Panc1 (cell line): ENCODE measurements at regions not wholly inside any gene's neighbourhood (a gene's known extent, or its start where the extent isn't known, plus 50 kb on each side); places are given as distances from the start of the nearest gene placed in this dataset.

Experiments
- ATAC-seq: fragments of 200-7000 bp; cut with Tn5 transposase; 2 replicates; pipeline ENCODE4 v1.9.1; 2020; ENCODE audit warnings: mild to moderate bottlenecking, moderate library complexity
- BruUV-seq: library from RNA; stranded (reverse); fragments of 400-500 nt; replicated peaks from 2 replicates; lab custom pipeline; 2021; lab: Mats Ljungman, UMichigan
- CTCF ChIA-PET: fragments of 300-600 bp; sonication (Branson Sonifier 250); formaldehyde crosslinking; loops from one replicate; lab custom pipeline; 2022; ENCODE audit warnings: antibody characterized with exemption; lab: Charles Lee
- POLR2A ChIA-PET: fragments of 300-600 bp; sonication (Branson Sonifier 250); formaldehyde crosslinking; loops from one replicate; lab custom pipeline; 2022; ENCODE audit warnings: antibody characterized with exemption; lab: Charles Lee
- DNase-seq: peaks from one replicate; pipeline ENCODE4 v3.0.0-alpha.2; 2010; ENCODE audit warnings: low read depth, low spot score
- H3K27ac ChIP-seq: 2 replicates; pipeline ENCODE4 v1.5.1; 2011; ENCODE audit warnings: mild to moderate bottlenecking, low read length, inconsistent platforms
- H3K27me3 ChIP-seq: fragments of 200-500 bp; sonication (Bioruptor generic); 2 replicates; pipeline ENCODE4 v1.6.0; 2014; ENCODE audit warnings: low read length, inconsistent platforms; ENCODE audit not compliant: control insufficient read depth, insufficient read depth
- H3K36me3 ChIP-seq: fragments of 200-500 bp; sonication (Bioruptor generic); 2 replicates; pipeline ENCODE4 v1.5.1; 2014; ENCODE audit warnings: inconsistent platforms, mild to moderate bottlenecking, low read length, moderate library complexity; ENCODE audit not compliant: control insufficient read depth, insufficient read depth
- H3K4me1 ChIP-seq: 2 replicates; pipeline ENCODE4 v1.5.1; 2011; ENCODE audit warnings: inconsistent platforms, mild to moderate bottlenecking, low read length, moderate library complexity; ENCODE audit not compliant: control insufficient read depth, insufficient read depth
- H3K4me3 ChIP-seq, 2 experiments: 2 replicates each; pipeline ENCODE4 v1.5.1; 2011 to 2012; ENCODE audit warnings: low read depth in 2 of 2, low read length in 2 of 2, mild to moderate bottlenecking in 2 of 2, inconsistent platforms in 1 of 2, moderate library complexity in 1 of 2
- H3K9me3 ChIP-seq: fragments of 200-500 bp; sonication (Bioruptor generic); 2 replicates; pipeline ENCODE4 v1.5.1; 2014; ENCODE audit warnings: low read depth, mild to moderate bottlenecking, inconsistent platforms, low read length, moderate library complexity; ENCODE audit not compliant: control insufficient read depth, insufficient read depth
- CTCF ChIP-seq: fragments of 450-650 bp; IDR thresholded peaks from 2 replicates; pipeline ENCODE4 v1.5.1; 2017; ENCODE audit warnings: mild to moderate bottlenecking
- POLR2AphosphoS5 ChIP-seq: IDR thresholded peaks from 2 replicates; pipeline ENCODE4 v1.6.1; 2012; ENCODE audit warnings: mild to moderate bottlenecking, low read depth, low read length, moderate library complexity
- REST ChIP-seq, 2 experiments: IDR thresholded peaks; 2 replicates each; pipeline ENCODE4 v1.6.1; 2011 to 2012; ENCODE audit warnings: low read depth in 2 of 2, control low read depth in 1 of 2, low read length in 1 of 2, mild to moderate bottlenecking in 1 of 2, moderate library complexity in 1 of 2; ENCODE audit not compliant: insufficient read depth in 1 of 2
- SIN3A ChIP-seq: IDR thresholded peaks from 2 replicates; pipeline ENCODE4 v1.6.1; 2012; ENCODE audit warnings: low read depth, mild to moderate bottlenecking, low read length, moderate library complexity, borderline replicate concordance; ENCODE audit not compliant: insufficient read depth
- TCF7L2 ChIP-seq: IDR thresholded peaks from 2 replicates; pipeline ENCODE4 v1.6.1; 2011; ENCODE audit warnings: mild to moderate bottlenecking, low read depth, low read length, inconsistent platforms
- in situ Hi-C: cut with HindIII; loops from 2 replicates; pipeline ENCODE4 v1.10.0; 2016; ENCODE audit warnings: low sequenced_read_pairs, low pct_unique_long_range_greater_than_20kb
- intact Hi-C: fragments of 100-400 bp; cut with micrococcal nuclease; formaldehyde crosslinking; loops from one replicate; pipeline ENCODE4 v1.10.0; 2022; ENCODE audit not compliant: unreplicated experiment

GRCh38 chr1:192730198-192730597 is 78.6 kb upstream of the RGS2 start:
- Histone ChIP-seq H3K4me1 (no peaks in the 10 kb centered on the region), H3K36me3 (no peaks in the 10 kb centered on the region), H3K4me3 (no peak overlapping the region), H3K9me3 (no peaks in the 10 kb centered on the region), H3K27ac (no peak overlapping the region), H3K27me3 (no peaks in the 10 kb centered on the region)
- in situ Hi-C loops = no loop called here
- ATAC-seq (no peak), DNase-seq (no peak)
- ChIA-PET POLR2A (no interaction called here), CTCF (no interaction called here)
- TF ChIP-seq POLR2AphosphoS5 (no peak), SIN3A (no peak), TCF7L2 (no peak), CTCF (no peak), REST (IDR thresholded peaks at IDR 0.05; ENCODE audit: insufficient read depth in 1 of 2, low read depth in 2 of 2, low read length in 1 of 2) (no peak)
- BruUV-seq = no TSS peak
- intact Hi-C loops = no loop called here

- TF ChIP-seq REST (IDR thresholded peaks at IDR 0.05; ENCODE audit: insufficient read depth in 1 of 2, low read depth in 2 of 2, low read length in 1 of 2) (no peak), TCF7L2 (no peak), POLR2AphosphoS5 (no peak), CTCF (peak; percentile 28; the same call in 1 of the 2 replicates)
- H3K27ac ChIP-seq = no peak overlapping the region
- BruUV-seq = no TSS peak
- ChIA-PET POLR2A (no interaction called here), CTCF (no interaction called here)
- H3K4me1 ChIP-seq = no peaks in the 10 kb centered on the region
- H3K27me3 ChIP-seq = no peaks in the 10 kb centered on the region
- H3K9me3 ChIP-seq = no peaks in the 10 kb centered on the region
- in situ Hi-C loops = no loop called here
- DNase-seq = no peak
- no peak overlapping the region for H3K4me3 ChIP-seq
- 0 out of 2 replicates have a peak, but pooled peaks have one; percentile 45 for ATAC-seq
- intact Hi-C loops = no loop called here
- no peaks in the 10 kb centered on the region for H3K36me3 ChIP-seq
Observed at GRCh38 chr1:192732787-192733186, 76.1 kb upstream of the RGS2 start.
